ENCODE measurements at regions not wholly inside any gene's neighbourhood (a gene's known extent, or its start where the extent isn't known, plus 50 kb on each side); places are given as distances from the start of the nearest gene placed in this dataset.

DNA sequence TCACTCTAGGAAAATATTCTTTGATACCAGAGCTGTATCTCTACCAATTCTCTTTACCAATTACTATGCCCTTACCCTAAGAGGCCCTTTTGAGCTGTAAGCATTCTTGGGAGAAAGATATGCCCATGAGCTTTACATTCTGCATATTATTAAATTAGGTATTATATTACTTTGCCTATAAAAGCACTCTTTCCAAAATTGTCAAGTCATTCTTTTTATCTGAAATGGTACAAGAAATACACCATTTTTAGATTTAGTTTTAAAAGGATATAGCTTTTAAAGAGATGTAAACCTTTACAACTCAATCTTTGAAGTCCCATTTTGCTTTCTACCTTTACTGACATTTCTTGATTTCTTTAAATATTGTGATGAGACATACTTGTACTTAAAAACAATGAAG is 343.5 kb downstream of the C12orf50 start:
- peaks cover 0 to 5% of the 10 kb centered on the region in 2 donors for H3K4me1 ChIP-seq (replicated peaks in 1 of 2)
- H3K9me3 ChIP-seq (replicated peaks in 1 of 3), result no peaks in the 10 kb centered on the region
- TF ChIP-seq, protein P1, sequence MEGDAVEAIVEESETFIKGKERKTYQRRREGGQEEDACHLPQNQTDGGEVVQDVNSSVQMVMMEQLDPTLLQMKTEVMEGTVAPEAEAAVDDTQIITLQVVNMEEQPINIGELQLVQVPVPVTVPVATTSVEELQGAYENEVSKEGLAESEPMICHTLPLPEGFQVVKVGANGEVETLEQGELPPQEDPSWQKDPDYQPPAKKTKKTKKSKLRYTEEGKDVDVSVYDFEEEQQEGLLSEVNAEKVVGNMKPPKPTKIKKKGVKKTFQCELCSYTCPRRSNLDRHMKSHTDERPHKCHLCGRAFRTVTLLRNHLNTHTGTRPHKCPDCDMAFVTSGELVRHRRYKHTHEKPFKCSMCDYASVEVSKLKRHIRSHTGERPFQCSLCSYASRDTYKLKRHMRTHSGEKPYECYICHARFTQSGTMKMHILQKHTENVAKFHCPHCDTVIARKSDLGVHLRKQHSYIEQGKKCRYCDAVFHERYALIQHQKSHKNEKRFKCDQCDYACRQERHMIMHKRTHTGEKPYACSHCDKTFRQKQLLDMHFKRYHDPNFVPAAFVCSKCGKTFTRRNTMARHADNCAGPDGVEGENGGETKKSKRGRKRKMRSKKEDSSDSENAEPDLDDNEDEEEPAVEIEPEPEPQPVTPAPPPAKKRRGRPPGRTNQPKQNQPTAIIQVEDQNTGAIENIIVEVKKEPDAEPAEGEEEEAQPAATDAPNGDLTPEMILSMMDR (IDR thresholded peaks at IDR 0.05), result no peak
- TF ChIP-seq POLR2A (IDR thresholded peaks at IDR 0.05), result no peak
- H3K4me3 ChIP-seq, result no peak overlapping the region
- DNase-seq, result no peak
- no peak overlapping the region for H3K27ac ChIP-seq
- H3K36me3 ChIP-seq (replicated peaks in 1 of 2), result no peaks in the 10 kb centered on the region
- H3K27me3 ChIP-seq, result no peaks in the 10 kb centered on the region
- intact Hi-C loops (cut with DNase I), result no loop called here

DNA sequence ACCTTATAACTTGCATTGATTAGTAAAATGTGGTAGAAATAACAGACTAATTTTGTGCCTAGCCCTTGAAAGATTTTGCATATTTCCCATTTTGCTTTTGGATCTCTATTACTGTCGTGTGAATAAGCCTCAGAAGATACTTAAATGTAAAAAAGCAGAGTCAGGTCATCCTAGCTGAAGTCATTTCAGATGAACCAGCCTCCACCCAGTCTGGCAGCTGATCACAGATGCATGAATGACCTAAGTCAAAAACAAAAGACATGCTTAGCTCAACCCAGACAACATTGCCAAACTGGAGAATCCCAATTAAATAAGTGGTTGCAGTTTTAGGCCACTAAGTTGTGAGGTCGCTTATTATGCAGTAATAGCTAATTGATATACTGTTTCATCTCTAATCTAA is 349.9 kb downstream of the C12orf50 start:
- TF ChIP-seq, protein P1 (IDR thresholded peaks at IDR 0.05), result no peak
- no peak for TF ChIP-seq POLR2A (IDR thresholded peaks at IDR 0.05)
- H3K27me3 ChIP-seq, result no peaks in the 10 kb centered on the region
- intact Hi-C loops (cut with DNase I), result no loop called here
- no peaks in the 10 kb centered on the region for H3K4me1 ChIP-seq (replicated peaks in 1 of 2)
- no peaks in the 10 kb centered on the region for H3K36me3 ChIP-seq (replicated peaks in 1 of 2)
- no peak overlapping the region for H3K27ac ChIP-seq
- no peaks in the 10 kb centered on the region for H3K9me3 ChIP-seq (replicated peaks in 1 of 3)
- H3K4me3 ChIP-seq, result no peak overlapping the region
- DNase-seq, result no peak
- WGBS, 4 donors, result 61 to 78% (median 71%) methylated on average over 2 of the region's 2 CpGs

DNA sequence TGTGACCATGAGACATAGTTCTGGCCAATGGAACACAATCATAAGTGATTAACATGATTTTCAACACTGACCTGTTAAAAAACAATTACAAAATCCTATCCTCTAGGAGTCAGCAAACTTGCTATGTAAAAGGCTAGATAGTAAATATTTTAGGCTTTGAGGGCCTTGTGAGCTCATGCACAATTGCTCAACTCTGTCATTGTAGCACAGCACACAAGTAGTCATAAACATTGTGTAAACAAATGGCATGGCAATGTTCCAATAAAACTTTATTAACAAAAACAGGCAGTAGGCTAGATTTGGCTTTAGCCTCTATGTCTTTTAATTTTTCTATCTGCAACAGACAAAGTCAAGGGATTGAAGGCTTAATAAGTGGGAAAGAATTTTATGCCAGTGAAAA is 350.7 kb downstream of the C12orf50 start:
- Histone ChIP-seq H3K27me3 (no peaks in the 10 kb centered on the region), H3K9me3 (replicated peaks in 1 of 3) (no peaks in the 10 kb centered on the region), H3K36me3 (replicated peaks in 1 of 2) (no peaks in the 10 kb centered on the region), H3K4me1 (replicated peaks in 1 of 2) (no peaks in the 10 kb centered on the region), H3K4me3 (no peak overlapping the region), H3K27ac (no peak overlapping the region)
- intact Hi-C loops (cut with DNase I), result no loop called here
- TF ChIP-seq POLR2A (IDR thresholded peaks at IDR 0.05), result no peak
- TF ChIP-seq, protein P1 (IDR thresholded peaks at IDR 0.05), result no peak
- no peak for DNase-seq

DNA sequence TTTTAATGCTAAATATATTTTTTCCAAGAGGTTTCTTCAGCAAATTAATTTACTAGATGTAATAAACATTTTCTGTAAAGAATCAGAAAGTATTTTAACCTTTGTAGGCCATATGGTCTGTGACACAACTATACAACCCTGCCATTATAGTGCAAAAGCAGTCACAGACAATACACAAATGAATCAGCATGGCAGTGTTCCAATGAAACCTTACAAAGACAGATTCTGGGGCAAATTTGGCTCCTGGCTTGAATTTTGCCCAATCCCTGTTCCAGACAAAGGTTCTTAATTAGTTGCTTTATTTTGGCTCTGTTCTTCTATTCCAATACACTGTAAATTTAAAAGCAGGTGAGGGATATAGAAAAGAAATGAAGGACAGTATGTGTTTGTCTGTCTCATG is 352.5 kb downstream of the C12orf50 start:
- TF ChIP-seq POLR2A (IDR thresholded peaks at IDR 0.05), result no peak
- TF ChIP-seq, protein P1 (IDR thresholded peaks at IDR 0.05), result no peak
- H3K27ac ChIP-seq, result no peak overlapping the region
- intact Hi-C loops (cut with DNase I), result no loop called here

More for the DNA sequence above, 352.5 kb downstream of the C12orf50 start:
- no peak overlapping the region for H3K4me3 ChIP-seq
- H3K9me3 ChIP-seq (replicated peaks in 1 of 3), result no peaks in the 10 kb centered on the region
- no peaks in the 10 kb centered on the region for H3K27me3 ChIP-seq
- H3K4me1 ChIP-seq (replicated peaks in 1 of 2), result no peaks in the 10 kb centered on the region
- DNase-seq, result no peak
- no peaks in the 10 kb centered on the region for H3K36me3 ChIP-seq (replicated peaks in 1 of 2)
